OCI-LY3 (cell line): ENCODE measurements at regions not wholly inside any gene's neighbourhood (a gene's known extent, or its start where the extent isn't known, plus 50 kb on each side); places are given as distances from the start of the nearest gene placed in this dataset.
"Not testable (repeated sequence)": the region's sequence is repeated elsewhere in the genome, so short reads cannot be mapped to it uniquely, and the experiment has no call there.

Experiments
- H2AFZ ChIP-seq: fragments of 200-600, 300-600 bp; shearing (Covaris generic); 2 replicates; pipeline ENCODE4 v1.6.0; 2014; ENCODE audit warnings: antibody characterized with exemption, low read depth, low read length
- H3K27ac ChIP-seq: fragments of 200-600, 300-600 bp; sonication (generic); 2 replicates; pipeline ENCODE4 v1.5.1; 2014; ENCODE audit warnings: mild to moderate bottlenecking, low read length, moderate library complexity, mixed read lengths
- H3K27me3 ChIP-seq: fragments of 200-600, 300-600 bp; sonication (generic); 2 replicates; pipeline ENCODE4 v1.6.1; 2014; ENCODE audit warnings: low read depth, low read length, mixed read lengths
- H3K36me3 ChIP-seq: fragments of 200-600, 300-600 bp; sonication (generic); replicated peaks from 2 replicates; pipeline ENCODE3; 2014; ENCODE audit warnings: low read depth, low read length, mixed read lengths
- H3K4me1 ChIP-seq: fragments of 300-600, 200-600 bp; sonication (generic); 2 replicates; pipeline ENCODE4 v1.6.1; 2014; ENCODE audit warnings: low read length, mixed read lengths
- H3K4me2 ChIP-seq: fragments of 200-600, 300-600 bp; sonication (generic); 2 replicates; pipeline ENCODE4 v1.6.1; 2014; ENCODE audit warnings: low read length, mixed read lengths
- H3K4me3 ChIP-seq: fragments of 300-600, 200-600 bp; sonication (generic); 2 replicates; pipeline ENCODE4 v1.5.1; 2014; ENCODE audit warnings: antibody characterized with exemption, mild to moderate bottlenecking, low read length, moderate library complexity
- H3K79me2 ChIP-seq: fragments of 300-600, 200-600 bp; shearing (Covaris generic); 2 replicates; pipeline ENCODE4 v1.6.1; 2014; ENCODE audit warnings: mild to moderate bottlenecking, low read length, mixed read lengths
- H3K9ac ChIP-seq: fragments of 300-600, 200-600 bp; shearing (Covaris generic); 2 replicates; pipeline ENCODE4 v1.6.0; 2014; ENCODE audit warnings: mild to moderate bottlenecking, low read length, moderate library complexity
- H3K9me3 ChIP-seq: fragments of 200-600, 300-600 bp; shearing (Covaris generic); 2 replicates; pipeline ENCODE4 v1.6.1; 2014; ENCODE audit warnings: low read length, mixed read lengths; ENCODE audit not compliant: insufficient read depth
- H4K20me1 ChIP-seq: fragments of 200-600, 300-600 bp; sonication (generic); 2 replicates; pipeline ENCODE4 v1.6.1; 2016; ENCODE audit warnings: low read length, mixed read lengths; ENCODE audit not compliant: insufficient read depth
- EZH2phosphoT487 ChIP-seq: fragments of 200-600 bp; shearing (Covaris generic); IDR thresholded peaks from 2 replicates; pipeline ENCODE4 v1.6.1; 2018; ENCODE audit warnings: antibody characterized with exemption, mixed run types, low read depth
- TF ChIP-seq, protein P1 (sequence below): fragments of 200-600, 300-600 bp; sonication (generic); IDR thresholded peaks from 2 replicates; pipeline ENCODE4 v1.5.1; 2014; ENCODE audit warnings: antibody characterized with exemption, low read length, low read depth

DNA sequence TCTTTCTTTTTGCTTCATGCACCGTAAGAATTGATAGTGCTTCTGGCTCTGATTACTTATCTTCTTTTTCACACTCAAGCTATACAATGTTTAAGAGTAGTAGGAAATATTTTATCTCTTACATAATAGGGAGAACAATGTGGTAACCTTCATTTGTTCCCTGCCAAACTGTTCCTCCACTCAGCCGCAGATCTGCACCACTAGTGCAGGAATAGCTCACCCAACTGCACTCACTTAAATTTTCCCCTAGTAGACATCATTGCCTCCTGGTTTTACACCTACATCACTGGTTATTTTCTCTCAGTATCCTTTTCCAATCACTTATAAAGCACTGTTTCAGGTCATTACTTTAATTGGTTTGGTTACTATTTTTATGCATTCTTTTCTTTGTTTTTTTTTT, 283.5 kb upstream of the ZNF804A start:
- Histone ChIP-seq H3K9me3 (no peaks in the 10 kb centered on the region), H3K36me3 (no peaks in the 10 kb centered on the region), H3K79me2 (no peaks in the 10 kb centered on the region), H2AFZ (no peak overlapping the region), H4K20me1 (no peaks in the 10 kb centered on the region), H3K4me3 (no peak overlapping the region), H3K4me1 (no peaks in the 10 kb centered on the region), H3K27me3 (no peaks in the 10 kb centered on the region), H3K4me2 (no peak overlapping the region), H3K27ac (no peak overlapping the region), H3K9ac (no peak overlapping the region)
- TF ChIP-seq, protein P1, sequence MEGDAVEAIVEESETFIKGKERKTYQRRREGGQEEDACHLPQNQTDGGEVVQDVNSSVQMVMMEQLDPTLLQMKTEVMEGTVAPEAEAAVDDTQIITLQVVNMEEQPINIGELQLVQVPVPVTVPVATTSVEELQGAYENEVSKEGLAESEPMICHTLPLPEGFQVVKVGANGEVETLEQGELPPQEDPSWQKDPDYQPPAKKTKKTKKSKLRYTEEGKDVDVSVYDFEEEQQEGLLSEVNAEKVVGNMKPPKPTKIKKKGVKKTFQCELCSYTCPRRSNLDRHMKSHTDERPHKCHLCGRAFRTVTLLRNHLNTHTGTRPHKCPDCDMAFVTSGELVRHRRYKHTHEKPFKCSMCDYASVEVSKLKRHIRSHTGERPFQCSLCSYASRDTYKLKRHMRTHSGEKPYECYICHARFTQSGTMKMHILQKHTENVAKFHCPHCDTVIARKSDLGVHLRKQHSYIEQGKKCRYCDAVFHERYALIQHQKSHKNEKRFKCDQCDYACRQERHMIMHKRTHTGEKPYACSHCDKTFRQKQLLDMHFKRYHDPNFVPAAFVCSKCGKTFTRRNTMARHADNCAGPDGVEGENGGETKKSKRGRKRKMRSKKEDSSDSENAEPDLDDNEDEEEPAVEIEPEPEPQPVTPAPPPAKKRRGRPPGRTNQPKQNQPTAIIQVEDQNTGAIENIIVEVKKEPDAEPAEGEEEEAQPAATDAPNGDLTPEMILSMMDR, result no peak
- no peak for TF ChIP-seq EZH2phosphoT487

DNA sequence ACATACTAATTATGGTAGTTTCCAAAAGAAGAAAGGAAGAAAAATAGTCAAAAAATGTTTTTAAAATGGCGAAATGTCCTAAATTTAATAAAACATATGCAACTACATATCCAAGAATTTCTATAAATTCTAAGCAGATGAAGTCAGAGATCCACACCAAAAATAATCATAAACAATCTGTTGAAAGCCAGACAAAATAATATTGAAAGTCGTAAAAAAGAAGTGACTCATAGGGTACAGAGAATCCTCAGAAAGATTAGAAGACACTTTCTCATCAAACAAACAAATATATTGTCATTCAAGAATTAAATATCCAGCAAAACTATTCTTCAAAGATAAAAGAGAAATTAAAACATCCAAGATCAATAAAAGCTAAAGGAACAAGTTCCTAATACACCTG, 281.4 kb upstream of the ZNF804A start:
- TF ChIP-seq, protein P1, result no peak
- no peak for TF ChIP-seq EZH2phosphoT487
- H3K27ac ChIP-seq, result no peak overlapping the region
- H3K4me1 ChIP-seq, result no peaks in the 10 kb centered on the region
- no peak overlapping the region for H3K4me3 ChIP-seq
- H3K27me3 ChIP-seq, result no peaks in the 10 kb centered on the region
- H2AFZ ChIP-seq, result no peak overlapping the region
- no peaks in the 10 kb centered on the region for H4K20me1 ChIP-seq
- no peak overlapping the region for H3K9ac ChIP-seq
- H3K36me3 ChIP-seq, result no peaks in the 10 kb centered on the region
- H3K79me2 ChIP-seq, result no peaks in the 10 kb centered on the region
- H3K4me2 ChIP-seq, result no peak overlapping the region
- no peaks in the 10 kb centered on the region for H3K9me3 ChIP-seq

DNA sequence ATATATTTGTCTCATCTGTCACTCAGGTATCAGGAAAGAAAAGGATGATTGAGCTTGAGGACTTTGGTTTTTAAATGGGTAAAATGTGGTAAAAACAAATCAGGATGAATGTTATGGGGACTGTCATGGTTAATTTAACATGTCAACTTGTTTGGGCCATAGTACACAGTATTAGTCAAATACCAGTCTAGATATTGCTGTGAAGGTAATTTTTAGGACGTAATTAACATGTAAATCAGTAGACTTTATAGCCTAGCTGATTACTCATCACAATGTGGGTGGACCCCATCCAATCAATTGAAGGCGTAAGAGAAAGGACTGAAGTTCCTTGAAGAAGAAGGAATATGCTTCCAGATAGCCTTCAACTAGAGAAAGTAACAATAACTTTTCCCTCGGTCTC, 275.7 kb upstream of the ZNF804A start:
- TF ChIP-seq, protein P1, result no peak
- no peak for TF ChIP-seq EZH2phosphoT487
- Histone ChIP-seq H3K4me3 (no peak overlapping the region), H3K9me3 (no peaks in the 10 kb centered on the region), H3K9ac (no peak overlapping the region), H4K20me1 (no peaks in the 10 kb centered on the region), H3K27ac (no peak overlapping the region), H2AFZ (no peak overlapping the region), H3K79me2 (no peaks in the 10 kb centered on the region), H3K4me1 (no peaks in the 10 kb centered on the region), H3K4me2 (no peak overlapping the region), H3K27me3 (no peaks in the 10 kb centered on the region), H3K36me3 (no peaks in the 10 kb centered on the region)

DNA sequence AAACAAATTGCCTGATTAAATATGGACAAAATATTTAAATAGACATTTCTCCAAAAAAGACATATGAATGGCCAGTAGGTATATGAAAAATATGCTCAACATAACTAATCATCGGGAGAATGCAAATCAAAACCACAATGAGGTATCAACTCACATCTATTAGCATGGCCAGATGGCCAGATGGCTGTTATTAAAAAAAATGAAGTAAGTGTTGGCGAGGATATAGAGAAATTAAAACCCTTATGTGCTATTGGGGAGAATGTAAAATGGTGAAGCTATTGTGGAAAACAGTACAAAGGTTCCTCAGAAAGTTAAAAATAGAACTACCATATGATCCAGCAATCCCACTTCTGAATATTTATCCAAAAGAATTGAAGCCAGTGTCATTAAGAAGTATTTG, 272.3 kb upstream of the ZNF804A start:
- H3K27ac ChIP-seq, result no peak overlapping the region
- no peaks in the 10 kb centered on the region for H3K79me2 ChIP-seq
- H3K9ac ChIP-seq, result no peak overlapping the region
- no peaks in the 10 kb centered on the region for H3K27me3 ChIP-seq
- no peaks in the 10 kb centered on the region for H4K20me1 ChIP-seq
- no peak overlapping the region for H3K4me3 ChIP-seq
- H3K4me2 ChIP-seq, result no peak overlapping the region
- H3K36me3 ChIP-seq, result no peaks in the 10 kb centered on the region
- no peak for TF ChIP-seq EZH2phosphoT487
- TF ChIP-seq, protein P1, result no peak
- H3K4me1 ChIP-seq, result no peaks in the 10 kb centered on the region
- H3K9me3 ChIP-seq, result no peaks in the 10 kb centered on the region
- H2AFZ ChIP-seq, result no peak overlapping the region

DNA sequence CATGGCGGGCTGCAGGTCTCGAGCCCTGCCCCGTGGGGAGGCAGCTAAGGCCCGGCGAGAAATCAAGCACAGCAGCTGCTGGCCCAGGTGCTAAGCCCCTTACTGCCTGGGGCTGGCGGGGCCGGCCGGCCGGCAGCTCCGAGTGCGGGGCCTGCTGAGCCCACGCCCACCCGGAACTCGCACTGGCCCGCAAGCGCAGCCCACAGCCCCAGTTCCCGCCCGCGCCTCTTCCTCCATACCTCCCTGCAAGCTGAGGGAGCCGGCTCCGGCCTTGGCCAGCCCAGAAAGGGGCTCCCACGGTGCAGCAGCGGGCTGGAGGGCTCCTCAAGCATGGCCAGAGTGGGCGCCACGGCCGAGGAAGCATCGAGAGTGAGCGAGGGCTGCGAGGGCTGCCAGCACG, 270.5 kb upstream of the ZNF804A start:
- H3K79me2 ChIP-seq, H2AFZ ChIP-seq, H3K36me3 ChIP-seq, H3K4me1 ChIP-seq, H3K27ac ChIP-seq, H4K20me1 ChIP-seq, H3K27me3 ChIP-seq, H3K9ac ChIP-seq, H3K4me2 ChIP-seq, H3K4me3 ChIP-seq, H3K9me3 ChIP-seq: not testable (repeated sequence)

DNA sequence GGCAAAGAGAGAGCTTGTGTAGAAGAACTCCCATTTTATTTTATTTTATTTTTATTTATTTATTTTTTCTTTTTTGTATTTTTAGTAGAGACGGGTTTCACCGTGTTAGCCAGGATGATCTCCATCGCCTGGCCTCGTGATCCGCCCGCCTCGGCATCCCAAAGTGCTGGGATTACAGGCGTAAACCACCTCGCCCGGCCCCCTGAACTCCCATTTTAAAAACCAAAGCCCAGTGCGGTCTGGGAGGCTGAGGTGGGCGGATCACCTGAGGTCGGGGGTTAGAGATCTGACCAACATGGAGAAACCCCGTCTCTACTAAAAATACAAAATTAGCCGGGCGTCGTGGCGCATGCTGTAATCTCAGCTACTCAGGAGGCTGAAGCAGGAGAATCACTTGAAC, 267.8 kb upstream of the ZNF804A start:
- H3K36me3 ChIP-seq, H3K4me1 ChIP-seq, H3K9ac ChIP-seq, H3K9me3 ChIP-seq, H2AFZ ChIP-seq, H3K4me2 ChIP-seq, H3K4me3 ChIP-seq, H4K20me1 ChIP-seq, H3K79me2 ChIP-seq, H3K27ac ChIP-seq, H3K27me3 ChIP-seq: not testable (repeated sequence)
